ENCODE measurements at regions not wholly inside any gene's neighbourhood (a gene's known extent, or its start where the extent isn't known, plus 50 kb on each side); places are given as distances from the start of the nearest gene placed in this dataset.

DNA sequence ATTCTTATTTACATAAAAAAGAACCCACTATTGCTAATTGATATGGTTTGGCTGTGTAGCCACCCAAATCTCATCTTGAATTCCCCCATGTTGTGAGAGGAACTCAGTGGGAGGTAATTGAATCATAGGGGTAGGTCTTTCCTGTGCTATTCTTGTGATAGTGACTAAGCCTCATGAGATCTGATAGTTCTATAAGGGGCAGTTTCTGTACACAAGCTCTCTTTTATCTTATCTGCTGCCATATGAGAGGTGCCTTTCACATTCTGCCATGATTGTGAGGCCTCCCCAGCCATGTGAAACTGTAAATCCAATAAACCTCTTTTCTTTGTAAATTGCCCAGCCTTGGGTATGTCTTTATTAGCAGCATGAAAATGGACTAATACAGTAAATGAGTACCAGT, 58.2 kb upstream of the PRR16 start (continued):
- TF ChIP-seq SRSF1 (optimal IDR thresholded peaks at IDR 0.05; ENCODE audit: low read depth, low read length) (no peak), ZNF138 (CRISPR knock-in tag; IDR thresholded peaks at IDR 0.05; ENCODE audit: low read depth) (no peak), ZMAT3 (CRISPR knock-in tag; conservative IDR thresholded peaks at IDR 0.05) (no peak), DNMT3B (CRISPR knock-in tag; conservative IDR thresholded peaks at IDR 0.05) (no peak), RFXANK (CRISPR knock-in tag; IDR thresholded peaks at IDR 0.05) (no peak)
- TF ChIP-seq, protein P1, sequence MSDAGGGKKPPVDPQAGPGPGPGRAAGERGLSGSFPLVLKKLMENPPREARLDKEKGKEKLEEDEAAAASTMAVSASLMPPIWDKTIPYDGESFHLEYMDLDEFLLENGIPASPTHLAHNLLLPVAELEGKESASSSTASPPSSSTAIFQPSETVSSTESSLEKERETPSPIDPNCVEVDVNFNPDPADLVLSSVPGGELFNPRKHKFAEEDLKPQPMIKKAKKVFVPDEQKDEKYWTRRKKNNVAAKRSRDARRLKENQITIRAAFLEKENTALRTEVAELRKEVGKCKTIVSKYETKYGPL (CRISPR knock-in tag; IDR thresholded peaks at IDR 0.05): no peak

DNA sequence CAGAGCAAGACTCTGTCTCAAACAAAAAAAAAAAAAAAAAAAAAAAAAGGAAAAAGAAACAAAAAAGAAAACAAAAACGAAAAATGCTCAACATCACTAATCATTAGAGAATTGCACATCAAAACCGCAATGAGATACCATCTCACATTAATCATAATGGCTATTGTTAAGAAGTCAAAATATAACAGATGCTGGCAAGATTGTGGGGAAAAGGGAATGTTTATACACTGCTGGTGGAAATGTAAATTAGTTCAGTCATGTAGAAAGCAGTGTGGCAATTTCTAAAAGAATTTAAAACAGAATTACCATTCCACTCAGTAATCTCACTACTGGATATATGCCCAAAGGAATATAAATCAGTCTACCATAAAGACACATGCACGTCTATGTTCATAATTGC, 50.4 kb upstream of the PRR16 start:
- H3K36me3 ChIP-seq (replicated peaks in 1 of 2; ENCODE audit: control insufficient read depth in 1 of 2, insufficient read depth in 2 of 2, low read length in 2 of 2): no peaks in the 10 kb centered on the region
- H3K4me1 ChIP-seq (ENCODE audit: insufficient read depth, low read length): no peaks in the 10 kb centered on the region
- H3K4me3 ChIP-seq (replicated peaks in 1 of 3; ENCODE audit: insufficient read depth in 1 of 3, low read depth in 2 of 3, low read length in 3 of 3): no peak overlapping the region
- intact Hi-C loops (cut with micrococcal nuclease; ENCODE audit: unreplicated experiment) (no loop called here), in situ Hi-C loops (cut with HindIII; ENCODE audit: extremely low pct_ligation_motif_present, low pct_unique_long_range_greater_than_20kb) (no loop called here)
- H3K79me2 ChIP-seq (ENCODE audit: insufficient read depth, low read length): no peaks in the 10 kb centered on the region
- POLR2A ChIA-PET: no interaction called here
- H3K27ac ChIP-seq (ENCODE audit: extremely low read length, insufficient read depth, low read length): no peak overlapping the region
- no peak overlapping the region for H3K9ac ChIP-seq (ENCODE audit: insufficient read depth, low read depth, low read length)
- FAIRE-seq: no peak
- H3K27me3 ChIP-seq (ENCODE audit: control insufficient read depth in 1 of 2, insufficient read depth in 2 of 2, low read length in 2 of 2): no peaks in the 10 kb centered on the region
- no peak overlapping the region for H3K4me2 ChIP-seq (ENCODE audit: low read depth, low read length)
- no peak for ATAC-seq
- no TSS peak for BruUV-seq (replicated peaks)
- DNase-seq (ENCODE audit: low spot score): no peak
- TF ChIP-seq SMAD3 (CRISPR knock-in tag; IDR thresholded peaks at IDR 0.05): no peak
- no peak overlapping the region for H2AFZ ChIP-seq (ENCODE audit: low read length)
- 0% methylated on average over 3 of the region's 3 CpGs for WGBS (ENCODE audit: low lambda C conversion rate)
- no peaks in the 10 kb centered on the region for H3K9me3 ChIP-seq (ENCODE audit: low read length)
- CTCF ChIA-PET (ENCODE audit: low intra/inter-chr PET ratio, low total read pairs): no interaction called here
- no peaks in the 10 kb centered on the region for H4K20me1 ChIP-seq (ENCODE audit: insufficient read depth, low read length)

Small RNA genes in the stretch of these regions (small RNA-seq; reads per million reads assigned to genes)
- 0 reads per million in 3 experiments for gene RNU6-718P (ENCODE audit: insufficient read depth in 2 of 3, insufficient read length in 3 of 3, low read depth in 2 of 3, low replicate concordance in 1 of 3)

All from HepG2 (cell line).